HCT116 (cell line): ENCODE measurements at regions not wholly inside any gene's neighbourhood (a gene's known extent, or its start where the extent isn't known, plus 50 kb on each side); places are given as distances from the start of the nearest gene placed in this dataset.

Source experiments
- EGR1 ChIP-seq: IDR thresholded peaks from 2 replicates; pipeline ENCODE4 v1.6.1; 2012; ENCODE audit warnings: low read depth
- EZH2 ChIP-seq: fragments of 200-600 bp; sonication (generic); IDR thresholded peaks from 2 replicates; pipeline ENCODE4 v1.6.1; 2017; ENCODE audit warnings: antibody characterized with exemption, mixed run types
- EZH2phosphoT487 ChIP-seq: fragments of 200-600 bp; IDR thresholded peaks from 2 replicates; pipeline ENCODE4 v1.6.1; 2018; ENCODE audit warnings: antibody characterized with exemption, borderline replicate concordance
- JUND ChIP-seq: IDR thresholded peaks from 2 replicates; pipeline ENCODE4 v1.6.1; 2012
- POLR2A ChIP-seq: IDR thresholded peaks from 2 replicates; pipeline ENCODE4 v1.7.0; 2011; ENCODE audit warnings: borderline replicate concordance; ENCODE audit not compliant: insufficient read depth, insufficient read length; ENCODE audit errors: extremely low read depth
- POLR2AphosphoS5 ChIP-seq: IDR thresholded peaks from 2 replicates; pipeline ENCODE4 v1.6.1; 2011; ENCODE audit warnings: mild to moderate bottlenecking, low read depth, low read length, moderate library complexity
- RAD21 ChIP-seq: IDR thresholded peaks from 2 replicates; pipeline ENCODE4 v1.6.1; 2012; ENCODE audit warnings: low read depth, mild to moderate bottlenecking
- SIN3A ChIP-seq: IDR thresholded peaks from 2 replicates; pipeline ENCODE4 v1.6.1; 2012; ENCODE audit warnings: low read depth
- SP1 ChIP-seq: IDR thresholded peaks from 2 replicates; pipeline ENCODE4 v1.6.1; 2012; ENCODE audit warnings: low read depth
- TCF7L2 ChIP-seq: IDR thresholded peaks from 2 replicates; pipeline ENCODE4 v1.7.0; 2011; ENCODE audit warnings: borderline replicate concordance, inconsistent platforms; ENCODE audit not compliant: insufficient read depth, insufficient read length; ENCODE audit errors: extremely low read depth
- YY1 ChIP-seq: IDR thresholded peaks from 2 replicates; pipeline ENCODE4 v1.6.1; 2011; ENCODE audit warnings: low read length, low read depth, moderate library complexity, mild to moderate bottlenecking; ENCODE audit not compliant: insufficient replicate concordance; ENCODE audit errors: extremely low read depth
- ZNF274 ChIP-seq: fragments of 200-500 bp; sonication (Bioruptor generic); IDR thresholded peaks from 2 replicates; pipeline ENCODE4 v1.6.1; 2014; ENCODE audit warnings: mild to moderate bottlenecking, low read depth, low read length, inconsistent platforms
- TF ChIP-seq, protein P1 (sequence below), 3 experiments: fragments of 200-600 bp in 1 of 3; sonication (generic) in 1 of 3; IDR thresholded peaks in 2 of 3; conservative IDR thresholded peaks in 1 of 3; 2 replicates each; pipeline ENCODE4 v1.5.1; 2012 to 2017; ENCODE audit warnings: low read depth in 2 of 3, low read length in 2 of 3, antibody characterized with exemption in 1 of 3, borderline replicate concordance in 1 of 3, control low read depth in 1 of 3, mild to moderate bottlenecking in 1 of 3, mixed read lengths in 1 of 3, mixed run types in 1 of 3, moderate library complexity in 1 of 3; ENCODE audit not compliant: insufficient read depth in 1 of 3
- TF ChIP-seq, protein P2 (sequence below): IDR thresholded peaks from 2 replicates; pipeline ENCODE4 v1.6.1; 2012; ENCODE audit warnings: low read depth

DNA sequence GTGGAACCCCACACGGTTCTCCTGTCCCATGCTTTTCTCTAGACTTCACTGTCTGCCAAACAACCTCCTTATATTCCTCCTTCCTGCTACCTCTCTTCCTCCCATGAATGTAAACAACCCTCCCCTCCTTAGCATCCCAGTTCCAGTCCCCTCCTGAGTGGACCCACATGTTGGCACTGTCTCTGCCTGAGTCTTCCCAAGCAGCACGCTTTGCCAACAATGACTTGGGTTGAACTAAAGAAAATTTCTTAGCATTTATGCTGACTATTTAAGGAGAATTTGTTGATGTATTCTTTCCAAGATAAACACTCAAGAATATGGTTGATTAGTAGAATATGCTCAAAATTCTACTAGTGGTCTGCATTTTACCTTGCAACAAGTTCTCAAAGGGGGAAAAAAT, 338.0 kb downstream of the TNS1 start:
- TF ChIP-seq, protein P1, sequence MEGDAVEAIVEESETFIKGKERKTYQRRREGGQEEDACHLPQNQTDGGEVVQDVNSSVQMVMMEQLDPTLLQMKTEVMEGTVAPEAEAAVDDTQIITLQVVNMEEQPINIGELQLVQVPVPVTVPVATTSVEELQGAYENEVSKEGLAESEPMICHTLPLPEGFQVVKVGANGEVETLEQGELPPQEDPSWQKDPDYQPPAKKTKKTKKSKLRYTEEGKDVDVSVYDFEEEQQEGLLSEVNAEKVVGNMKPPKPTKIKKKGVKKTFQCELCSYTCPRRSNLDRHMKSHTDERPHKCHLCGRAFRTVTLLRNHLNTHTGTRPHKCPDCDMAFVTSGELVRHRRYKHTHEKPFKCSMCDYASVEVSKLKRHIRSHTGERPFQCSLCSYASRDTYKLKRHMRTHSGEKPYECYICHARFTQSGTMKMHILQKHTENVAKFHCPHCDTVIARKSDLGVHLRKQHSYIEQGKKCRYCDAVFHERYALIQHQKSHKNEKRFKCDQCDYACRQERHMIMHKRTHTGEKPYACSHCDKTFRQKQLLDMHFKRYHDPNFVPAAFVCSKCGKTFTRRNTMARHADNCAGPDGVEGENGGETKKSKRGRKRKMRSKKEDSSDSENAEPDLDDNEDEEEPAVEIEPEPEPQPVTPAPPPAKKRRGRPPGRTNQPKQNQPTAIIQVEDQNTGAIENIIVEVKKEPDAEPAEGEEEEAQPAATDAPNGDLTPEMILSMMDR (IDR thresholded peaks at IDR 0.05 in 2 of 3, conservative IDR thresholded peaks at IDR 0.05 in 1 of 3; ENCODE audit: borderline replicate concordance in 1 of 3, insufficient read depth in 1 of 3, low read depth in 2 of 3, low read length in 2 of 3) = no peak
- no peak for TF ChIP-seq JUND
- no peak for TF ChIP-seq TCF7L2
- no peak for TF ChIP-seq EZH2
- TF ChIP-seq ZNF274 = no peak
- no peak for TF ChIP-seq YY1
- TF ChIP-seq POLR2A = no peak
- no peak for TF ChIP-seq RAD21
- TF ChIP-seq, protein P2, sequence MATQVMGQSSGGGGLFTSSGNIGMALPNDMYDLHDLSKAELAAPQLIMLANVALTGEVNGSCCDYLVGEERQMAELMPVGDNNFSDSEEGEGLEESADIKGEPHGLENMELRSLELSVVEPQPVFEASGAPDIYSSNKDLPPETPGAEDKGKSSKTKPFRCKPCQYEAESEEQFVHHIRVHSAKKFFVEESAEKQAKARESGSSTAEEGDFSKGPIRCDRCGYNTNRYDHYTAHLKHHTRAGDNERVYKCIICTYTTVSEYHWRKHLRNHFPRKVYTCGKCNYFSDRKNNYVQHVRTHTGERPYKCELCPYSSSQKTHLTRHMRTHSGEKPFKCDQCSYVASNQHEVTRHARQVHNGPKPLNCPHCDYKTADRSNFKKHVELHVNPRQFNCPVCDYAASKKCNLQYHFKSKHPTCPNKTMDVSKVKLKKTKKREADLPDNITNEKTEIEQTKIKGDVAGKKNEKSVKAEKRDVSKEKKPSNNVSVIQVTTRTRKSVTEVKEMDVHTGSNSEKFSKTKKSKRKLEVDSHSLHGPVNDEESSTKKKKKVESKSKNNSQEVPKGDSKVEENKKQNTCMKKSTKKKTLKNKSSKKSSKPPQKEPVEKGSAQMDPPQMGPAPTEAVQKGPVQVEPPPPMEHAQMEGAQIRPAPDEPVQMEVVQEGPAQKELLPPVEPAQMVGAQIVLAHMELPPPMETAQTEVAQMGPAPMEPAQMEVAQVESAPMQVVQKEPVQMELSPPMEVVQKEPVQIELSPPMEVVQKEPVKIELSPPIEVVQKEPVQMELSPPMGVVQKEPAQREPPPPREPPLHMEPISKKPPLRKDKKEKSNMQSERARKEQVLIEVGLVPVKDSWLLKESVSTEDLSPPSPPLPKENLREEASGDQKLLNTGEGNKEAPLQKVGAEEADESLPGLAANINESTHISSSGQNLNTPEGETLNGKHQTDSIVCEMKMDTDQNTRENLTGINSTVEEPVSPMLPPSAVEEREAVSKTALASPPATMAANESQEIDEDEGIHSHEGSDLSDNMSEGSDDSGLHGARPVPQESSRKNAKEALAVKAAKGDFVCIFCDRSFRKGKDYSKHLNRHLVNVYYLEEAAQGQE = no peak
- no peak for TF ChIP-seq EGR1
- TF ChIP-seq POLR2AphosphoS5 = no peak
- TF ChIP-seq EZH2phosphoT487 = no peak
- TF ChIP-seq SP1 = no peak
- no peak for TF ChIP-seq SIN3A
